Effector memory CD8-positive, alpha-beta T cell (primary cell): ENCODE measurements at regions not wholly inside any gene's neighbourhood (a gene's known extent, or its start where the extent isn't known, plus 50 kb on each side); places are given as distances from the start of the nearest gene placed in this dataset.

ENCODE experiments used
- ATAC-seq: fragments of 150-1000 bp; cut with Tn5 transposase; replicated peaks from 2 replicates; pipeline ENCODE4 v1.10.0; 2021; ENCODE audit warnings: mild to moderate bottlenecking, moderate library complexity
- DNase-seq, 3 experiments: peaks; one replicate each; pipeline ENCODE4 v3.0.0; 2021
- H3K27ac Mint-ChIP-seq, 2 donors: one replicate each; pipeline ENCODE4 v1.8.0; 2022; ENCODE audit warnings: mild to moderate bottlenecking in 2 of 2, mixed read lengths in 2 of 2, moderate library complexity in 2 of 2
- H3K27me3 Mint-ChIP-seq, 2 donors: one replicate each; pipeline ENCODE4 v1.8.0; 2022; ENCODE audit warnings: mixed read lengths in 2 of 2
- H3K36me3 Mint-ChIP-seq: one replicate; pipeline ENCODE4 v1.8.0; 2022; ENCODE audit warnings: mild to moderate bottlenecking, moderate library complexity, mixed read lengths; ENCODE audit not compliant: insufficient read depth
- H3K4me1 Mint-ChIP-seq, 2 donors: one replicate each; pipeline ENCODE4 v1.8.0; 2022; ENCODE audit warnings: low read depth in 2 of 2, mixed read lengths in 2 of 2
- H3K4me3 Mint-ChIP-seq, 2 donors: one replicate each; pipeline ENCODE4 v1.8.0; 2022; ENCODE audit warnings: mild to moderate bottlenecking in 2 of 2, mixed read lengths in 2 of 2, moderate library complexity in 2 of 2
- H3K9me3 Mint-ChIP-seq, 2 donors: one replicate each; pipeline ENCODE4 v1.8.0; 2022; ENCODE audit warnings: mixed read lengths in 2 of 2

GRCh38 chr6:150651808-150652470, 52.3 kb downstream of the PLEKHG1 start:
- Mint-ChIP-seq H3K36me3 (no peaks in the 10 kb centered on the region), H3K4me3 (no peak overlapping the region), H3K27ac (peak overlapping the region in 1 of 2 donors; percentile 77), H3K27me3 (no peaks in the 10 kb centered on the region), H3K9me3 (no peaks in the 10 kb centered on the region), H3K4me1 (no peaks in the 10 kb centered on the region)
- DNase-seq = no peak
- no peak for ATAC-seq

- no peaks in the 10 kb centered on the region for H3K36me3 Mint-ChIP-seq
- ATAC-seq (no peak), DNase-seq (no peak)
- no peak overlapping the region for H3K4me3 Mint-ChIP-seq
- no peak overlapping the region for H3K27ac Mint-ChIP-seq
- no peaks in the 10 kb centered on the region for H3K27me3 Mint-ChIP-seq
- no peaks in the 10 kb centered on the region for H3K4me1 Mint-ChIP-seq
- H3K9me3 Mint-ChIP-seq = no peaks in the 10 kb centered on the region
Measured at GRCh38 chr6:150652848-150653613, 53.3 kb downstream of the PLEKHG1 start.

GRCh38 chr6:150654608-150655007, 54.9 kb downstream of the PLEKHG1 start:
- Mint-ChIP-seq H3K36me3 (no peaks in the 10 kb centered on the region), H3K27ac (no peak overlapping the region), H3K27me3 (no peaks in the 10 kb centered on the region), H3K9me3 (no peaks in the 10 kb centered on the region), H3K4me1 (no peaks in the 10 kb centered on the region), H3K4me3 (no peak overlapping the region)
- DNase-seq = no peak
- no peak for ATAC-seq

GRCh38 chr6:150656156-150656555, 56.5 kb downstream of the PLEKHG1 start:
- Mint-ChIP-seq H3K4me3 (no peak overlapping the region), H3K27ac (no peak overlapping the region), H3K9me3 (no peaks in the 10 kb centered on the region), H3K36me3 (no peaks in the 10 kb centered on the region), H3K4me1 (no peaks in the 10 kb centered on the region), H3K27me3 (no peaks in the 10 kb centered on the region)
- DNase-seq (no peak), ATAC-seq (no peak)

- DNase-seq (no peak), ATAC-seq (no peak)
- no peak overlapping the region for H3K4me3 Mint-ChIP-seq
- H3K4me1 Mint-ChIP-seq = no peaks in the 10 kb centered on the region
- H3K27ac Mint-ChIP-seq = no peak overlapping the region
- H3K36me3 Mint-ChIP-seq = no peaks in the 10 kb centered on the region
- no peaks in the 10 kb centered on the region for H3K27me3 Mint-ChIP-seq
- no peaks in the 10 kb centered on the region for H3K9me3 Mint-ChIP-seq
Measured at GRCh38 chr6:150658421-150658820, 58.7 kb downstream of the PLEKHG1 start.

- DNase-seq = no peak
- Mint-ChIP-seq H3K4me3 (no peak overlapping the region), H3K9me3 (no peaks in the 10 kb centered on the region), H3K4me1 (no peaks in the 10 kb centered on the region), H3K27me3 (no peaks in the 10 kb centered on the region), H3K36me3 (no peaks in the 10 kb centered on the region), H3K27ac (no peak overlapping the region)
- ATAC-seq = no peak
Measured at GRCh38 chr6:150659046-150659763, 59.5 kb downstream of the PLEKHG1 start.

- ATAC-seq (no peak), DNase-seq (no peak)
- Mint-ChIP-seq H3K27ac (no peak overlapping the region), H3K27me3 (no peaks in the 10 kb centered on the region), H3K4me3 (no peak overlapping the region), H3K4me1 (no peaks in the 10 kb centered on the region), H3K36me3 (no peaks in the 10 kb centered on the region), H3K9me3 (no peaks in the 10 kb centered on the region)
Measured at GRCh38 chr6:150661216-150662007, 61.7 kb downstream of the PLEKHG1 start.

- DNase-seq (no peak), ATAC-seq (no peak)
- Mint-ChIP-seq H3K4me3 (no peak overlapping the region), H3K27me3 (no peaks in the 10 kb centered on the region), H3K27ac (no peak overlapping the region), H3K36me3 (no peaks in the 10 kb centered on the region), H3K9me3 (no peaks in the 10 kb centered on the region), H3K4me1 (peaks cover 0 to 4% of the 10 kb centered on the region in 2 donors)
Measured at GRCh38 chr6:150662814-150663213, 63.1 kb downstream of the PLEKHG1 start.

GRCh38 chr6:150664091-150664490, 64.4 kb downstream of the PLEKHG1 start:
- no peaks in the 10 kb centered on the region for H3K9me3 Mint-ChIP-seq
- H3K36me3 Mint-ChIP-seq = no peaks in the 10 kb centered on the region
- H3K4me3 Mint-ChIP-seq = no peak overlapping the region
- DNase-seq = no peak
- no peaks in the 10 kb centered on the region for H3K27me3 Mint-ChIP-seq
- no peak for ATAC-seq
- H3K27ac Mint-ChIP-seq = no peak overlapping the region
- peaks cover 0 to 12% of the 10 kb centered on the region in 2 donors for H3K4me1 Mint-ChIP-seq

- H3K27ac Mint-ChIP-seq = no peak overlapping the region
- H3K36me3 Mint-ChIP-seq = no peaks in the 10 kb centered on the region
- H3K4me3 Mint-ChIP-seq = no peak overlapping the region
- H3K4me1 Mint-ChIP-seq = peaks cover 0 to 12% of the 10 kb centered on the region in 2 donors
- H3K27me3 Mint-ChIP-seq = no peaks in the 10 kb centered on the region
- no peaks in the 10 kb centered on the region for H3K9me3 Mint-ChIP-seq
- ATAC-seq (no peak), DNase-seq (no peak)
Measured at GRCh38 chr6:150666071-150666470, 66.4 kb downstream of the PLEKHG1 start.

GRCh38 chr6:150667359-150667758, 67.7 kb downstream of the PLEKHG1 start:
- H3K4me3 Mint-ChIP-seq = peak overlapping the region in 1 of 2 donors; percentile 29
- ATAC-seq = no peak

GRCh38 chr6:150667977-150668716, 68.5 kb downstream of the PLEKHG1 start:
- DNase-seq = no peak
- Mint-ChIP-seq H3K36me3 (no peaks in the 10 kb centered on the region), H3K4me3 (peak overlapping the region in 1 of 2 donors; percentile 29), H3K27ac (peak overlapping the region in 1 of 2 donors; percentile 88), H3K27me3 (no peaks in the 10 kb centered on the region), H3K9me3 (no peaks in the 10 kb centered on the region), H3K4me1 (peaks cover 0 to 12% of the 10 kb centered on the region in 2 donors)
- ATAC-seq = no peak

More at GRCh38 chr6:150667359-150667758, 67.7 kb downstream of the PLEKHG1 start:
- Mint-ChIP-seq H3K9me3 (no peaks in the 10 kb centered on the region), H3K4me1 (peaks cover 0 to 12% of the 10 kb centered on the region in 2 donors), H3K27me3 (no peaks in the 10 kb centered on the region), H3K27ac (peak overlapping the region in 1 of 2 donors; percentile 88), H3K36me3 (no peaks in the 10 kb centered on the region)
- no peak for DNase-seq
